HG02571 (cell line): ENCODE measurements at regions not wholly inside any gene's neighbourhood (a gene's known extent, or its start where the extent isn't known, plus 50 kb on each side); places are given as distances from the start of the nearest gene placed in this dataset.
"Not testable (repeated sequence)": the region's sequence is repeated elsewhere in the genome, so short reads cannot be mapped to it uniquely, and the experiment has no call there.

Experiments
- ATAC-seq: cut with Tn5 transposase; IDR thresholded peaks from one replicate; pipeline ENCODE4 v1.9.1; 2021; ENCODE audit warnings: mild to moderate bottlenecking, moderate library complexity; ENCODE audit not compliant: unreplicated experiment

DNA sequence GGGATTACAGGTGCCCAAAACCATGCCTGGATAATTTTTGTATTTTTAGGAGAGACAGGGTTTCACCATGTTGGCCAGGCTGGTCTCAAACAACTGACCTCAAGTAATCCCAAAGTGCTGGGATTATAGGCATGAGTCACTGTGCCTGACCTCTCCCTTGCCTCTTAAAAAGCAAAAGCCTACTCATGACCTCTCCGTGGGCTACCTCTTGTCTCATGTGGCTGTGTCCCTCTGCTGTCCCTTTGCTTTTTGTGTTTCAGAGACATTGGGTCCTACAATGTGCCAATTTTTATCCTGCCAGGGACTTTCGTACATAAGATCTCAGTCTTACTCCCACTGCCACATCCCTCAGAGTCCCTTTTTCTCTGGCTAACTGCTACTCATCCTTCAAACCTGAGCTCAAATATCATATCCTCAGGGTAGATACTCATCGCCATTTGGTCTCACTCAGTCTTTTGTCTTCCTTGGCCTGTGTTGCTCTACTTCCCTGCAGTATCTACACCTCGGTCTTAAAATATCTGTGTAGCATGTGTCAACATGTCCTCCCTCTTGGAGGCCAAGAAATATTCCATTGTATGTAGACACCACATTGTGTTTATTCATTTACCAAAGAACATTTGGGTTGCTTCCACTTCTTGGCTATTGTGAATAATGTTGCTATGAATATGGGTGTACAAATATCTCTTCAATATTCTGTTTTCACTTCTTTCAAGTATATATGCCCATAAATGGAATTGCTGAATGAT, 465.0 kb upstream of the KLF6 start:
- ATAC-seq, result no peak

DNA sequence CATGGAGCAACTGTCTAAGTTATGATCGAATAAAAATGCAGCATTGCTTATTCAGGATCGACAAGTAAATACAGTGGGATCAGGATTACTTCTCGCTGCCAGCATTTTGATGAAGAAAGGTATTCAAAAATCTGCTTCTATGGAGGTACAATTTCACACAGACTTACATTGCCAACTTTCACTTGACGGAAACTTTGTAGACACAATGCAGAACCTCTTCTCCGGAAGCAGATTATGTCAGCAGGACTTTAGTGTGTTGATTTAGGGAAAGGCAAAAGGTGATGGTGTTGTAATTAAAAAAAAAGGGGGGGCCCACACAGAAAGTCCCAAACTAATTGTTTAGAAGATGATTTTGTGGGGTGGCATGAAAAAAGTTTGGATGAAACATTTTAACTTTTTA, 462.4 kb upstream of the KLF6 start:
- ATAC-seq, result no peak

DNA sequence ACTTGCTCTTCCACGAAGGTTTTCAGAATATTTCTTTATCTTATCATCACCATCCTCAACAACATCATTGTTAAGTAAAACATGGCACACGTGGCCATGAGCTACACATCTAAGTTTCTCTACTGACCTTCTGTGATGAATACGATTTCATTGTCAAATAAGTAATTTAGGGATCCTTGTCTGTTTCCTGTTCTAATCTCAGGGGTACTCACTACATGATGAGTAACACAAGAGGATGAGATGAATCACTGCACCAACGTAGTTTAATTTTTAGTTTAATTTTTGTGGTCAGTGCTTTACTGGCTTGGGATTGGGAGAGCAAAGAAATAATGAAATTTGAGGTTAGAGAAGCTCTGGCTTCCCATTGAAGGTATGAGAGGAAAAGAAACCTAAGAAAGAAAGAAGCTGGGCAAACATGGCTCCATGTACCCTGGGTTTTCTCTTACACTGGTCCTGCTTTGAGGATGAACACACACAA, 461.9 kb upstream of the KLF6 start:
- ATAC-seq, result no peak

DNA sequence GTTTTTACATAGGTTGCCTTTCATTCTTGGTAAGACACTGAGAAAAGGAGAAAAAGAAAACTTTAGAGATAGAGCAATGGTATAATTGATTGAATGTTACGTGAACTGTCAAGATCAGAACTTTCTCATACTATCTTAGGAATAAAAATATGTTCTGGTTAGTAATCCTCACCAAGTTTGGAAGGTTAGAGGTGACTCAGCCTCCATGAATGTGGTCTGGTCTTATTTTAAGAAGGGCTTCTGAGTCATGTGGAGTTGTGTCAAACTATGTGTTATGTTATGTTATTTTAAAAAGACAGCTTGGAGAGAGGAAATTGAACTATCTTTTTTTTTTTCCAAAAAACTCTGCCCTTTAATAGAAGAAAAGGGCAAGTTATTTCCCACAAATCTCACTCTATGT, 458.6 kb upstream of the KLF6 start:
- no peak for ATAC-seq

DNA sequence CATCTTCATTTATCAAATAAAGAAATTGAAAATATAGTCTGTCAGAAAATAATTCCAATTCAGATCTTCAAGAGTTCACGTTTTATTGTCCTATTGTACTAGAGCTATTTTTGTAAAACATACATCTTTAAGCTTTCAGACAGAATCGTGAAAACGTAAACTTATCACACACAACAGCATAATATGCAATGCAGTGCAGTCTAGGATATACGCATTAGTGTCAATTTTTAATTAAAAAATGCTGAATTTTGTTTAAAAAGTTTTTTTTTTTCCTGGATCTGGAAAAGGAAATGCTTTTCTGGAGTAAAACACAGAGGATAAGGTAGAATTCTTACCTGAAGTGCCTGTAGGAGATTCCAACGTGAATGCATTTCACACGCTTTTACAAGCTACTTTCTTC, 458.2 kb upstream of the KLF6 start:
- no peak for ATAC-seq

DNA sequence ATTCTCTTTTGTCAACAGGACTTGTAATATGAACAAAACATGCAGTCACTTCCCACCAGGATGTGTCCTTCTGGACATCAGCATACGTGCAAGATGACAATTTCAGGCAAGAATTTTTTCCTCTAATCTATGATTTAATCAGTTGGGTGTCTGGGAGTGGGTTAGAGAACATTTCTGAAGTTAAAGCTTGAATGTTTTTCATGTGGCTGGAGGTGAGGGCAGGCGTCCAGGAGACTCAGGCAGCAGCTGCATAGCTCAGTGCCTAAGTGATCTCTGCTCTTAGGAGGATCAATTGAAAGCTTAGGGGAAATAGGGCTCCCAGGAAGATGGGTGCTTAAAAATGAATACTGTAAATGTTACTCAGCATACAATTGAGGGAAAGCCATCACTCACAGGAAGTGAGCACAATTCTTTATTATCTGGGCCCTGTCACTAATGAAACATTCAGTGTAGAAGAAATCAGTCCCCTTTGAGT, 457.6 kb upstream of the KLF6 start:
- no peak for ATAC-seq

DNA sequence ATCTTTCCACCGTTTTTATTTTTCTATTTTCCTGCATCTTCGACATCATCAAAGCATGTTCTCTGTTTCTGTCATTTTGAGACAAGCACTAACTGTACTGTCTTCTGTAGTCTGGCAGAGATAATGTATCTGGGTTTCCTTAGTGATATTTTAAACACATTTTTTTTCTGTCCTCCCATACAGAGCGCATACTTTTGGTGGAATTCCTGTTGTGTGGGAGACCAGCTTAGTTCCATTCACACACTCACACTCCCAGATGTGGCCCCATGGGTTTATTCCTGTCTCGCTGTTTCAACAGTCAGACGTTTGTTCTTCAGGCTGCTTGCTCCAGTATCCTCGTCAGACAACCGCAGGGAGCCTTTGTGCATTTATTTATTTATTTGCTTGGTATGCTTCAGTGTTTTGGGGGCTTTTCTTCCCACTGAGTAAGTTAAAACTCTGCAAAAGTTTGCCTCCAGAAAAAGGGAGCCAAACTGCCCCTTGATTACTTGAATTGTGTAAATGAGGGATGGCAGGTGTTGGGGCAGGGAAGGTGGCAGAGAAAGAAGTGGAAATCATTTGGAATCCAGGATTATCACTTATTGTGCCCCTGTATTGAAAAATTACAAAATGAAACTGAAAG, 456.8 kb upstream of the KLF6 start:
- ATAC-seq, result no peak

DNA sequence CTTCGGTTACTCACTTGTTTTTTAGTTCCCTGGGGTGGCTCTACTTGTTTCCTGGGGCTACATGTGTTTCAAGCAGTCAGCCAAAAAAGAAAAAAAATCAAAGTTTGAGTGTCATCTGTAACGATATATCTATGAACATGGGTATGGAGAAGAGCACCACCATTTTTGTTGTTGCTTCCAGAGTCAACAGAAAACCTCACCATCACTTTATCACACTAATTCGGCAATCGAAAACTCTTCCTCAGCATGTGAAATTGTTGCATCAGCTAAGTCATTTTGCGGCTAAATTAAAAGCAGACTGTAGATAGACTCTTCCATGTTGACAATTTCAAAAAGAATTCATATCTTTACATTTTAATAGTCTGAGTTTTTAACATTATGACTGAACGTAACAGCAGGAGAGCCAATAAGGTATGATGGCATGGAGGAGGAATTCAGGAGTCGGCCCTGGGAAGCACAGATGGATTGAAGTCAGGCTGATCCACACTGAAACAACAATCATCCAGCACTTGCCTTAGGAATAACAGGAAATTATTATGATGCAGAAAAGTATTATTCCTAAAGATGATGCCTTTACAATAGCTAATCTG, 455.7 kb upstream of the KLF6 start:
- no peak for ATAC-seq

DNA sequence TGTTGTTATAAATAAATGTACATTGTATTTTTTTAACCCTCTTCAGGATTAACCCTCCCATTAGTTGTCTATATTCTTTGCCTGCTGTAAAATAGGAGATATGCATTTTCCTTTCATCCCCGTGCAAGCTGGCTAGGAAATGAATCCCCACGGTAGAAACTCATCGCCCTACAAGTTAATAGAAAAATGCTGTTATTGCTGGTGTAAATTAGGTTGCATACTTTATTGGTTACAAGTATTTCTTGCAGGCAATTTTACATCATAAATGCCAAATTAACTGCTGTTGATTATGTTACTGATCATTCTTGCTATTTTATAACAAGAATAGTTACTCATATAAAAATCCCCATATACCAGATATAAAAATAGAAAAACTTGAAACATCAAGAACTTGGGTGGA, 454.2 kb upstream of the KLF6 start:
- ATAC-seq, result no peak

DNA sequence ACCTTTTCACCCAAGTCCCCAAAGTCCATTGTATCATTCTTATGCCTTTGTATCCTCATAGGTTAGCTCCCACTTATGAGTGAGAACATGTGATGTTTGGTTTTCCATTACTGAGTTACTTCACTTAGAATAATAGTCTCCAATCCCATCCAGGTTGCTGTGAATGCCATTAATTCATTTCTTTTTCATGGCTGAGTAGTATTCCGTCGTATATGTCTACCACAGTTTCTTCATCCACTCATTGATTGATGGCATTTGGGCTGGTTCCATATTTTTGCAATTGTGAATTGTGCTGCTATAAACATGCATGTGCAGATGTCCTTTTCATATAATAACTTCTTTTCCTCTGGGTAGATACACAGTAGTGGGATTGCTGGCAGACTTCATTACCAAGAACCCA, 451.9 kb upstream of the KLF6 start:
- ATAC-seq, result not testable (repeated sequence)

DNA sequence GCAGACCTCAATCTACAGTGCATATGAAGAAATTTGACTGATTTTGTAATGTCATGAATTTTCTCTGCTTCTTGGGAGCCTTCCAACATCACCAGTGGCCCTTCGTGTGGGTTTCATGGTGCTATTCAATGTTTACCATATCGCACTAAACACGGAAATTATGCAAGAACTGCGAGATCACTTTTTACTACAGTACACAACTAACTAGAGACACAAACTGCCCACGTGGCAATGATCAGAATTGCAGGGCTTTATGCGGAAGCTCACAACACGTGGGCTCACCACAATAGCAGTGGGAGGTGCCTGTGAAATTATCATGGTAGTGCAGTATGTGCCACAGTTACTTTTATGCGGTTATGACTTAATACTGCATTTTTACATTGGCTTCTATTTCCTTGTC, 449.7 kb upstream of the KLF6 start:
- no peak for ATAC-seq

DNA sequence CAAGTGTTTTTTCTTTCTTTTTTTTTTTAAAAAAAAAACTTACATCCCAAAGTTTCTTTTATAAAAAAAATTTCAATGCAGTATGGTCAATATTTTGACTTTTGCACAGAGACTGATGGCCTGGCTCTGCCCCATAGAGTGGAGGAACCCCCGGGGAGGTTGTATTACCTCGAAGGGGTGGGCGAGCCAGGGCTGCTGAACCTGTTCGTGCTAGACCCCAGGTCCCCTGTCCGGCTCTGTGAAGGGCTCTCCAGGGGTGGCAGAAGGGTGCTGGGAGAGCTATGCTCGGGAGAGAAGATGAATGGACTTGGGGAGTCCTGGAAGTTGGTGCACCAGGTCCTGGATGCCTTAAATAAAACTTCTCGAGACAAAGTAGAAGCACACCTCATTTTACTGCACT, 446.4 kb upstream of the KLF6 start:
- ATAC-seq, result no peak

DNA sequence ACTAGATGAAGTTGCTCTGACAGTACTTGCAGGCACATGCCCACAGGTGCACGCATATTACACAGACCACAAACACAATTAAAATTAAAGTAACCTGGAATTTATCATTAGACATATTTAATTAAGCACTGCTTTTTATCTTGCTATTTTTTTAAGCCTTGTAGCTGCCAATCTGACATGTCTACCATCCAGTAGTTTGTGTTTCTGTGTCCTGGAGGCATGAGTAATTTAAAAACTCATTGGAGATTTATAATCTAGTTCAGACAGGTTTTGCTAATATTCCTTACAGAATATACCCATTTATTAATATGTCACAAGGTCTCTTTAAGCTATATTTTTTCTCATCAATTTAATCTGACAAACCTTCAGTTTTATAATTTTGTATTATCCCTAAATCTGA, 445.0 kb upstream of the KLF6 start:
- ATAC-seq, result no peak

DNA sequence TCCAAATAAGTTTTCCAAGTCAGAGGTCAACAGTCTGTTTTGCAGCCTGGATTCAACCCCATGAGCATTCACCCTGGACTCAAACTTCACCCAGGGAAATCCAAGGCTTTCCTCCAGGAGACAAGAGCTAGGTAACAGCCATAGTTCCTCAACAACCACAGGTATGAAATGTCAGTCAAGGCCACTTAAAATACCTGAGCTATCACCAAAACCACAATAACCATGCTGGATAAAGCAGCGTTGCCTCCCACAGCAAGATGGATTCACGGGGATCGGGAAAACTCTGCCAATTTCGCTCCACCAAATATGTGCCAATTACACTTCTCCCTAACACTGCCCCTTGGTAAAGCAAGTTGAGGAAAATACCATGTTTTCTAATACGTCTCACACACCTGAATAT, 444.1 kb upstream of the KLF6 start:
- ATAC-seq, result no peak

DNA sequence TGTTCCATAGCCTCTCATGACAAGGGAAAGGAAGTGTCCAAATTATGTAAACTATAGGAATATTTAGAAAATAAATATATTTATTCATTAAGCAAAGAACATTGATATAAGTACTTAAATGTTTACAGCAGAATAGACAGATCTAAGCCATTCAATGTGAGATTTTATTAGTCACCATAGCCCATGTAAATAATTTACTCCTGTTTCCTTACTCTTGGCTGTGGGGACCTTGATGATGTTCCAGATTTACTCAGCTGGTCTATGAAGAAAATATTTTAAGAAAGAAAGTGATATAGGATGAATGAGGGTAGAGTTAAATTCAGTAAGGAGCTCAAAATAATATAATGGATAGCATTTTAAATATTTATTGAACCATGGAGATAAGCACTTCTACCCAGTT, 442.6 kb upstream of the KLF6 start:
- no peak for ATAC-seq

DNA sequence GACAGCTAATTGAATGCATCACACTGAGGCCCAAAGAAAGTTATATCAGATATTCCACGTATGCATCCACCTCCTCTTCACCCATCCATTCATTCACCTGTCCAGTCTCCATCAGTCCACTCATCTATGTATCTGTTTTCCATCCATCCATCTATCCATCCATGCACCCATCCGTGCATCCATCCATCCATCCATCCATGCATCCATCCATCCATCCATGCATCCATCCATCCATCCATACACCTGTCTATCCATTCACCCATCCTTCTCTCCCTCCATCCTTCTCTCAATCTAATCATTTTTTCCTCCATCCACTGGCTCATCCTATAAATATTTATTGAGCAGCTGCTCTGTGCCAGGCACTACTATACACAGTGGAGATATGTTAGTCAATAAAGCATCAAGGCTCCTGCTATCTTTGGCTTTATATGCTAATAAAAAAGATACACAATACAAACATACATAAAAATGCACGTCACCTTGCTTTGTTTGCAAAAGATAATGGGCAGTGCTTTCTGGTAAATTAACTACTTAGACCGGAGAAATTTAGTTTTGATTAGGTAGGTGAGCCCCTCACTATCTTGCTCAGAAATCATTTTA, 442.0 kb upstream of the KLF6 start:
- no peak for ATAC-seq

DNA sequence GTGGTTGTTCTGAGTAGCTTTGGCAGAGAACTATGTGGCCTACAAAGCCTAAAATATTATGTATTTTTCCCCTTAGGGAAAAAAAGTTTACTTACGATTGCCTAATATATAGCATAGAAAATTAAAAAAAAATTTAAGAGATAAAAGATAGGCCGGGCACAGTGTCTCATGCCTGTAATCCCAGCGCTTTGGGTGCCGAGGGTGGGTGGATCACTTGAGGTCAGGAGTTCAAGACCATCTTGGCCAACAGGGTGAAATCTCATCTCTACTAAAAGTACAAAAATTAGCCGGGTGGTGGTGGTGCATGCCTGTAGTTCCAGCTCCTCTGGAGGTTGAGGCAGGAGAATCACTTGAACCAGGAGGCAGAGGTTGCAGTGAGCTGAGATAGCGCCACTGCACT, 439.2 kb upstream of the KLF6 start:
- ATAC-seq, result no peak

DNA sequence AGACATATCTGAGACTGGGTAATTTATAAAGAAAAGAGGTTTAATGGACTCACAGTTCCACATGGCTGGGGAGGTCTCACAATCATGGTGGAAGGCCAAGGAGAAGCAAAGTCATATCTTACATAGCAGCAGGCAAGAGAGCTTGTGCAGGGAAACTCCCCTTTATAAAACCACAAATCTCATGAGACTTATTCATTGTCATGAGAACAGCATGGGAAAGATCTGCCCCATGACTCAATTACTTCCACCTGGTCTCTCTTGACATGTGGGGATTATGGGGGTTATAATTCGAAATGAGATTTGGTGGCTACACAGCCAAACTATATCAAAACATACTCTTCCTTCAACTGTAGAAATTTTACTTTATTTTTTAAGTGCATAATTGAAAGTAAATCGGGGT, 436.3 kb upstream of the KLF6 start:
- not testable (repeated sequence) for ATAC-seq

DNA sequence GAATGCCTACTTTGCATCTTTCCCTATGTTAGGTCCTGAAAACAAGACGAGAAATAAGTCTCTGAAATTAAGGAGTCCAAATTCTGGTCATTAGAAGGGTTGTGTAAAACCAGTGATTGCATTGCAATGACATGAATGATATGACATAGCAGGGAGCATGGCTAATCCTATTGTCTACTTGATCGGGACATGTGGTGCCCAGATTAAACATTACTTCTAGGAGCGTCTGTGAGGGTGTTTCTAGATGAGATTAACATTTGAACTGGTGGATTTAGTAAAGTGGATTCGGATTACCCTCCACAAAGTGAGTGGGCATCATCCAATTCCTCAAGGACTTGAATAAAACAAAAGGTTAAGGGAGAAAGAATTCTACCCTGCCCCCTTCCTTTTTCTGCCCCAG, 434.9 kb upstream of the KLF6 start:
- no peak for ATAC-seq

DNA sequence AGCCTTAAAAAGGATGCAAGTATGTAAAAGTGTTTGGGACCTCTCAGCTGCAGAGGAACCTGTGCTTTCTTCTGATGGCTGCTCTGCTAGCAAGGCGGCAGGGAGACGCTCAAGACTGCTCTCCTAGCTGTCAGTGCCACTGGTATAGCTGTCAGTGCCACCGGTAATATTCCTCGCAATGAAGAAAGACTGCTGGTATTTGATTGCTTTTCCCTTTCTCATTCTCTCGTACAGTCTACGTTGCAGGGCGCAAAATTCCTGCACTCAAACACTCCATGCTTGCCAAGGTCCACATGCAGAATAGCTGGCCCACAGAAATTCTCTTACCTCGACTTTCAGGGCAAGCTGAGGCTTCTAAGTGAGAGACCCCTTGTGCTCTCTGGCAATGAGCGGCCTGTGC, 432.6 kb upstream of the KLF6 start:
- no peak for ATAC-seq

DNA sequence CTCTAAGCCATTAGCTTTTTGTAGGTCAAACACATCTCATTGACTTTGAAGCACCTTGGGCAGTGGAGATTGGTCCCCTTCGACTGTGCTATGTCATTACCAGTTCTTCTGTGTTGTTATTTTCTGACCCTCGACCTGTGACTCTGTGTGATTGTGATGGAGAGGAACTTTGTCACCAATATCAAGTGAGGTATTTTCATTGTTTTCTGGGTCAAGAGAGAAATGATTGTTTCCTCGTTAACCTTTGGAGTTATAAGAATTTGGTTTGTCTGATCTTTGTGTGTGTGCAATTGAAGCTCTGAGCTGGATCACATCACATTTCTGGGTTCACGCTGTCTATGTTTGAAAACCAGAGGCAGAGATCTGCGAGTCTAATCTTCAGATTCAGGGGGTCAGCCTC, 432.2 kb upstream of the KLF6 start:
- ATAC-seq, result no peak

DNA sequence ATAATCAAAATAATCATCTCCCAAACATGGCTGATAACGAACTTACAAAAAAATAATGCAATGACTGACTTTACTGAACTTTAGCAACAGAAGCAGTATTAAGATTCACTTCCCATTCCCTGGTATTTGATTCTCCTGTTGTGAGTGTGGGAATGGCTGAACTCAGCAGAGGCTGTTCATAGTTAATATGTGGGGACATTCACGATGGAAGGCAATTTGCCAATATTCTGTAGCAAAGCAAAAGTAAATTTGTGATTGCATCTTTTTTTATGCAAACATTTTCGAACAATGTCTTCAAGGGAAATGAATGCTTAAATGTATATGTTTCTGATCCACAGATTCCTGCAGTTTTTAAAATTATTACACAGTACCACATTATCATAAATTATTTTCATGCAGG, 431.7 kb upstream of the KLF6 start:
- ATAC-seq, result no peak
